ENCODE measurements at regions not wholly inside any gene's neighbourhood (a gene's known extent, or its start where the extent isn't known, plus 50 kb on each side); places are given as distances from the start of the nearest gene placed in this dataset.

DNA sequence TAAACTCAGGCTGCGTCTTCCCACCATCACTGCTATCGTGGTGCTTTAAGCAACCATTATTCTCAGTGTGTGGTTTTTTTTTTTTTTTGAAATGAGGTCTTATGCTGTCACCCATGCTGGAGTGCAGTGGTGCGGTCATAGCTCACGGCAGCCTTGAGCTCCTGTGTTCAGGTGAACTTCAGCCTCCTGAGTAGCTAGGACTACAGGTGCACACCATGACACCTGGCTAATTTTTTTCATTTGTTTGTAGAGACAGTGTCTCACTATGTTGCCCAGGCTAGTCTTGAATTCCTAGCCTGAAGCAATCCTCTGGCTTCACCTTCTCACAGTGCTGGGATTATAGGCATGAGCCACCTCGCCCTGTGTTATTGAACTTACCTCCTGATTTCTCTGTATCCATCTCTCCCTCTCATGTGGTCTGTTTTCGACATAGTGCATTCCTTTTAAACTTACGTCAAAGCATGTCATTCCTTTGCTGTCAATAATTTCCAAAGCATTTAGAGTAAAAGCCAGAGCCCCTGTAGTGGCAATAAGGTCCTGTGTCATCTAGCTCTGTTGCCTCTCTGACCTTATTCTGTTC, 255.5 kb downstream of the SNAPC1 start:
- TF ChIP-seq, protein P1, sequence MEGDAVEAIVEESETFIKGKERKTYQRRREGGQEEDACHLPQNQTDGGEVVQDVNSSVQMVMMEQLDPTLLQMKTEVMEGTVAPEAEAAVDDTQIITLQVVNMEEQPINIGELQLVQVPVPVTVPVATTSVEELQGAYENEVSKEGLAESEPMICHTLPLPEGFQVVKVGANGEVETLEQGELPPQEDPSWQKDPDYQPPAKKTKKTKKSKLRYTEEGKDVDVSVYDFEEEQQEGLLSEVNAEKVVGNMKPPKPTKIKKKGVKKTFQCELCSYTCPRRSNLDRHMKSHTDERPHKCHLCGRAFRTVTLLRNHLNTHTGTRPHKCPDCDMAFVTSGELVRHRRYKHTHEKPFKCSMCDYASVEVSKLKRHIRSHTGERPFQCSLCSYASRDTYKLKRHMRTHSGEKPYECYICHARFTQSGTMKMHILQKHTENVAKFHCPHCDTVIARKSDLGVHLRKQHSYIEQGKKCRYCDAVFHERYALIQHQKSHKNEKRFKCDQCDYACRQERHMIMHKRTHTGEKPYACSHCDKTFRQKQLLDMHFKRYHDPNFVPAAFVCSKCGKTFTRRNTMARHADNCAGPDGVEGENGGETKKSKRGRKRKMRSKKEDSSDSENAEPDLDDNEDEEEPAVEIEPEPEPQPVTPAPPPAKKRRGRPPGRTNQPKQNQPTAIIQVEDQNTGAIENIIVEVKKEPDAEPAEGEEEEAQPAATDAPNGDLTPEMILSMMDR (IDR thresholded peaks at IDR 0.05; ENCODE audit: low read depth, low read length) = no peak
- no peaks in the 10 kb centered on the region for H3K36me3 ChIP-seq
- DNase-seq = no peak

DNA sequence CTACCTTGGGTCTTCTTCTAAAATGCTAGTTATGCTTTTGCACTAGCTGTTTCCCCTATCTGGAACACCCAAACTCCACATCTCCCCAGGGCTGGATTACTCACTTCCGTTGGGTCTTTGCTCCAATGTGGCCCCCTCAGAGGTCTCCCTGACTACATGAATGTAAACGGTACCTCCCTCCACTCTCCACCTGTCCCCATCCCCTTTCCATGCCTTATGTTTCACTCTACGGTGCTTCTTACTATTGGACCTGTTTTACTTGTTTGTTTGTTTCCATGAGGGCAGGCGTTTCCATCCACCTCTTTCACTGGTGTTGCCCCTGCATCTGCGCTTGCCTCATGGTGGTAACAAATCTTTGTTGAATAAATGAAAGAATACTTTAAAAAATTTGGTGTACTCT, 256.4 kb downstream of the SNAPC1 start:
- no peaks in the 10 kb centered on the region for H3K9me3 ChIP-seq (ENCODE audit: severe bottlenecking)
- TF ChIP-seq, protein P1 (IDR thresholded peaks at IDR 0.05; ENCODE audit: low read depth, low read length) = no peak
- no peak overlapping the region for H3K4me3 ChIP-seq (ENCODE audit: low read depth, low read length)
- DNase-seq = no peak
- H3K36me3 ChIP-seq = no peaks in the 10 kb centered on the region
- H3K27me3 ChIP-seq (ENCODE audit: insufficient read depth, low read depth, severe bottlenecking) = no peaks in the 10 kb centered on the region
- H3K27ac ChIP-seq = no peak overlapping the region

More for the DNA sequence above, 255.5 kb downstream of the SNAPC1 start:
- Histone ChIP-seq H3K27ac (no peak overlapping the region), H3K4me3 (ENCODE audit: low read depth, low read length) (no peak overlapping the region), H3K9me3 (ENCODE audit: severe bottlenecking) (no peaks in the 10 kb centered on the region), H3K27me3 (ENCODE audit: insufficient read depth, low read depth, severe bottlenecking) (no peaks in the 10 kb centered on the region)

DNA sequence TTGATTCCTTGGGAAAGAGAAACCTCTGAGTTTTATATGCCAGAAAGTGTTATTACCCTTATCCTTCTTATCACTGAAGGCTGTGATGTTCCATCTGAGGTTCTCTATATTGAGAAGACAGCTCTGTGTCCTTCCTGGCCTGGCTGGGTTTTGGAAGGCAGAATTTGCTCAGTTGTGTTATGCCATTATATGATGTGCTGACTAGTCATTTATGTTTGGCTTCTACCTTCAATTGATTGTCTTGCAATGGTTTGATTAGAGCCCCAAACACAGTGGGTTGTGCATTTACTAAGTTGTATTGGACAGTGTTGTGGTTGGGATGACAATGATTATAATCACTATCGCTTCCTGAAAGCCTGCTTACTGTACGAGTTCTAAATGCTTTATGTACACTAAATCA, 265.7 kb downstream of the SNAPC1 start:
- Histone ChIP-seq H3K27me3 (ENCODE audit: insufficient read depth, low read depth, severe bottlenecking) (no peaks in the 10 kb centered on the region), H3K4me3 (ENCODE audit: low read depth, low read length) (no peak overlapping the region), H3K36me3 (no peaks in the 10 kb centered on the region), H3K9me3 (ENCODE audit: severe bottlenecking) (no peaks in the 10 kb centered on the region), H3K27ac (no peak overlapping the region)
- TF ChIP-seq, protein P1 (IDR thresholded peaks at IDR 0.05; ENCODE audit: low read depth, low read length) = no peak
- DNase-seq = no peak

DNA sequence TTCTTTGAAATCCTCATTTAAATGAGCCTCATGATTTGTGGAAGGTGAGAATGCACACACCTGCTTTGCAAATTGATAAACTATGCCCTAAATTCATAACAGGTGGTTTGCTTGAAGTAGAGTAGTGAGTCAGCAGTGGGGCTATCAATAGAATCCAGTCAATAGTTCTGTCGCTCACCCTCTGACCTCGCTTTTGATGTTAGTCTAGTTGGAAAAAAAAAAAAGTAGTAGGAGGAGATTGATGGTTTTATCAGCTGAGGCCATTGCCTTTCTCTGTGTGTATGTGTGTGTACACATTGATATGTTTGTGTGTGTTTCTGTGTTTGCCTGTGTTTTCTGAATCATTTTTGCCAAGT, 267.3 kb downstream of the SNAPC1 start:
- DNase-seq = no peak

DNA sequence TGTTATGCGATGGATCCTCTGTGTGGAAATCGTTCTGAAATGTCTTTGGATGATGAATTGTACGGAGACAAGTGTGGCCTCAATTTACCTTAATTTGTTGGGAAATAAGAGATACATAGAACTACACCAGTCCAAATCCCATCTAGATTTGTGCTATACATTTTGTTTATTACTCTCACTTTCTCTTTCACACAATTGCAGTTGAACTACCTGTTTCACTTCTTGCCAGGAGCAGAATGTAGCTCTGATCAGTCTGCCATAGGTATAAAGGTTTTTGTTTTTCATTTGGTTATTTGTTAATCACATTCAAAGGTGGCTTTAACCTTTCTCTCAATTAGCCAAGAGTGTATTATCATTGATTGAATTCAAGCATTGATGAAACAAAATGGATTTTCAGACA, 268.2 kb downstream of the SNAPC1 start:
- TF ChIP-seq, protein P1 (IDR thresholded peaks at IDR 0.05; ENCODE audit: low read depth, low read length) = no peak
- Histone ChIP-seq H3K27ac (no peak overlapping the region), H3K4me3 (ENCODE audit: low read depth, low read length) (no peak overlapping the region), H3K36me3 (no peaks in the 10 kb centered on the region), H3K27me3 (ENCODE audit: insufficient read depth, low read depth, severe bottlenecking) (no peaks in the 10 kb centered on the region), H3K9me3 (ENCODE audit: severe bottlenecking) (no peaks in the 10 kb centered on the region)
- DNase-seq = no peak

More for the DNA sequence above, 267.3 kb downstream of the SNAPC1 start:
- no peaks in the 10 kb centered on the region for H3K9me3 ChIP-seq (ENCODE audit: severe bottlenecking)
- H3K27me3 ChIP-seq (ENCODE audit: insufficient read depth, low read depth, severe bottlenecking) = no peaks in the 10 kb centered on the region
- no peak overlapping the region for H3K27ac ChIP-seq
- TF ChIP-seq, protein P1 (IDR thresholded peaks at IDR 0.05; ENCODE audit: low read depth, low read length) = no peak
- no peak overlapping the region for H3K4me3 ChIP-seq (ENCODE audit: low read depth, low read length)
- H3K36me3 ChIP-seq = no peaks in the 10 kb centered on the region

DNA sequence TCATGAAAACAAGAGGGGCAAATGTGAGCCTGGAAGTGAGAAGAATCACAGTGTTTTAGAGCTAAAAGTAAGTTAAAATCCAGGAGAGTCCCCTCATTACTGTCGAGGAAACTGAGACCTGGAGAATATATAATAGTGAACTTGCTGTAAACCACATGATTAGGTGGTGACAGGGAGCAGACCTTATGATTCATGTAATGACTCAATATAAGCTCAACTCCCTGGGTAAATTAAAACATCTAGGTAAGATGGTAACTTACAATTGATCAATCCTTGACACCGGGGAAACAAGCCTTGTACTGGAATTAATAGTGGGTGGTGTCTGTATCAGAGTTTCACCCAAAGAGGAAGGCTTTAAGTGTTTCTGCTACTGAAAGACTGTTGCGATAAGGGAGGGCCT, 269.3 kb downstream of the SNAPC1 start:
- H3K27ac ChIP-seq = no peak overlapping the region
- H3K36me3 ChIP-seq = no peaks in the 10 kb centered on the region
- DNase-seq = no peak
- H3K27me3 ChIP-seq (ENCODE audit: insufficient read depth, low read depth, severe bottlenecking) = no peaks in the 10 kb centered on the region
- H3K4me3 ChIP-seq (ENCODE audit: low read depth, low read length) = no peak overlapping the region
- TF ChIP-seq, protein P1 (IDR thresholded peaks at IDR 0.05; ENCODE audit: low read depth, low read length) = no peak
- H3K9me3 ChIP-seq (ENCODE audit: severe bottlenecking) = no peaks in the 10 kb centered on the region
